ENCODE measurements at regions not wholly inside any gene's neighbourhood (a gene's known extent, or its start where the extent isn't known, plus 50 kb on each side); places are given as distances from the start of the nearest gene placed in this dataset.

- no peak overlapping the region for H3K9ac ChIP-seq
- Mint-ChIP-seq H3K4me3 (no peak overlapping the region), H3K27ac (no peak overlapping the region), H3K9me3 (no peaks in the 10 kb centered on the region), H3K4me1 (peaks cover 3% of the 10 kb centered on the region), H3K27me3 (ENCODE audit: insufficient read depth, low read depth) (no peaks in the 10 kb centered on the region), H3K36me3 (no peaks in the 10 kb centered on the region)
- H3K27me3 ChIP-seq: no peaks in the 10 kb centered on the region
- H3K4me1 ChIP-seq: no peaks in the 10 kb centered on the region
- no peak overlapping the region for H3K4me3 ChIP-seq
- H3K9me3 ChIP-seq (ENCODE audit: low read depth): no peaks in the 10 kb centered on the region
- H3F3A ChIP-seq (ENCODE audit: low read depth): no peaks in the 10 kb centered on the region
- H3K27ac ChIP-seq: no peak overlapping the region
- TF ChIP-seq EZH2phosphoT487 (IDR thresholded peaks at IDR 0.05) (no peak), EZH2 (IDR thresholded peaks at IDR 0.05) (no peak)
- TF ChIP-seq, protein P1, sequence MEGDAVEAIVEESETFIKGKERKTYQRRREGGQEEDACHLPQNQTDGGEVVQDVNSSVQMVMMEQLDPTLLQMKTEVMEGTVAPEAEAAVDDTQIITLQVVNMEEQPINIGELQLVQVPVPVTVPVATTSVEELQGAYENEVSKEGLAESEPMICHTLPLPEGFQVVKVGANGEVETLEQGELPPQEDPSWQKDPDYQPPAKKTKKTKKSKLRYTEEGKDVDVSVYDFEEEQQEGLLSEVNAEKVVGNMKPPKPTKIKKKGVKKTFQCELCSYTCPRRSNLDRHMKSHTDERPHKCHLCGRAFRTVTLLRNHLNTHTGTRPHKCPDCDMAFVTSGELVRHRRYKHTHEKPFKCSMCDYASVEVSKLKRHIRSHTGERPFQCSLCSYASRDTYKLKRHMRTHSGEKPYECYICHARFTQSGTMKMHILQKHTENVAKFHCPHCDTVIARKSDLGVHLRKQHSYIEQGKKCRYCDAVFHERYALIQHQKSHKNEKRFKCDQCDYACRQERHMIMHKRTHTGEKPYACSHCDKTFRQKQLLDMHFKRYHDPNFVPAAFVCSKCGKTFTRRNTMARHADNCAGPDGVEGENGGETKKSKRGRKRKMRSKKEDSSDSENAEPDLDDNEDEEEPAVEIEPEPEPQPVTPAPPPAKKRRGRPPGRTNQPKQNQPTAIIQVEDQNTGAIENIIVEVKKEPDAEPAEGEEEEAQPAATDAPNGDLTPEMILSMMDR (IDR thresholded peaks at IDR 0.05): no peak
- no peaks in the 10 kb centered on the region for H3K79me2 ChIP-seq (ENCODE audit: low read depth)
- H3K36me3 ChIP-seq: no peaks in the 10 kb centered on the region
- no peak overlapping the region for H2AFZ ChIP-seq (replicated peaks)
- no peaks in the 10 kb centered on the region for H4K20me1 ChIP-seq (ENCODE audit: low read depth)
- no peak overlapping the region for H3K4me2 ChIP-seq
- DNase-seq (ENCODE audit: low spot score): no peak
Observed at GRCh38 chr2:41598161-41598894, 449.5 kb upstream of the PKDCC start.

- no peak overlapping the region for H2AFZ ChIP-seq (replicated peaks)
- H4K20me1 ChIP-seq (ENCODE audit: low read depth): no peaks in the 10 kb centered on the region
- no peak overlapping the region for H3K4me3 ChIP-seq
- H3K9ac ChIP-seq: no peak overlapping the region
- H3K4me1 ChIP-seq: no peaks in the 10 kb centered on the region
- Mint-ChIP-seq H3K4me3 (no peak overlapping the region), H3K36me3 (no peaks in the 10 kb centered on the region), H3K27me3 (ENCODE audit: insufficient read depth, low read depth) (no peaks in the 10 kb centered on the region), H3K4me1 (peaks cover 3% of the 10 kb centered on the region), H3K9me3 (no peaks in the 10 kb centered on the region), H3K27ac (no peak overlapping the region)
- no peaks in the 10 kb centered on the region for H3K9me3 ChIP-seq (ENCODE audit: low read depth)
- H3K79me2 ChIP-seq (ENCODE audit: low read depth): no peaks in the 10 kb centered on the region
- no peak for DNase-seq (ENCODE audit: low spot score)
- H3K4me2 ChIP-seq: no peak overlapping the region
- H3K36me3 ChIP-seq: no peaks in the 10 kb centered on the region
- no peaks in the 10 kb centered on the region for H3K27me3 ChIP-seq
- no peaks in the 10 kb centered on the region for H3F3A ChIP-seq (ENCODE audit: low read depth)
- no peak overlapping the region for H3K27ac ChIP-seq
- TF ChIP-seq, protein P1 (IDR thresholded peaks at IDR 0.05): no peak
- no peak for TF ChIP-seq EZH2 (IDR thresholded peaks at IDR 0.05)
- TF ChIP-seq EZH2phosphoT487 (IDR thresholded peaks at IDR 0.05): no peak
Observed at GRCh38 chr2:41600460-41600859, 447.4 kb upstream of the PKDCC start.

DNA sequence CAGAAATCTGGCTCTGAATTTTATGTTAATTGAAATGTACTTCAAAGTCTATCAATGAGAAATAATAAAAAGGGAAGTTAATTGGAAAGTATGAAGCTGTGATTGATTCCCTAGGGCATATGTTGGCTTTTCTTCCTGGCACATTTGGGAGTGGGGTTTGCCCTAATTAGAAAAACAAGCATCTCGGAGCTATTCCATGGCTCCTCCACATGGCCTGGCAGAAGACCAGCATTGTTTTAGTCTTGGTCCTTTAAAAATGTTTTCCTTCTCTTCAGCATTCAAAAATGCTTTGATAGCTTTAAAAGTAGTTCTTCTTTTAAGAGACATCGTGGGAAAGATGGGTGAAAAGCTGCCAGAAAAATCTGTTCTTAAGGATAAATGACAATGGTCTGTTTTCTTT, 445.5 kb upstream of the PKDCC start:
- Mint-ChIP-seq H3K27me3 (ENCODE audit: insufficient read depth, low read depth) (no peaks in the 10 kb centered on the region), H3K4me1 (peaks cover 3% of the 10 kb centered on the region)
- no peaks in the 10 kb centered on the region for H3F3A ChIP-seq (ENCODE audit: low read depth)

More for the DNA sequence above, 445.5 kb upstream of the PKDCC start:
- DNase-seq (ENCODE audit: low spot score): no peak
- Histone ChIP-seq H3K27me3 (no peaks in the 10 kb centered on the region), H4K20me1 (ENCODE audit: low read depth) (no peaks in the 10 kb centered on the region), H3K36me3 (no peaks in the 10 kb centered on the region), H3K27ac (no peak overlapping the region), H3K4me2 (no peak overlapping the region), H2AFZ (replicated peaks) (no peak overlapping the region), H3K9ac (no peak overlapping the region), H3K9me3 (ENCODE audit: low read depth) (no peaks in the 10 kb centered on the region), H3K4me3 (no peak overlapping the region), H3K79me2 (ENCODE audit: low read depth) (no peaks in the 10 kb centered on the region), H3K4me1 (no peaks in the 10 kb centered on the region)
- H3K9me3 Mint-ChIP-seq: no peaks in the 10 kb centered on the region
- no peak overlapping the region for H3K4me3 Mint-ChIP-seq
- TF ChIP-seq EZH2phosphoT487 (IDR thresholded peaks at IDR 0.05): no peak
- no peak for TF ChIP-seq EZH2 (IDR thresholded peaks at IDR 0.05)
- TF ChIP-seq, protein P1 (IDR thresholded peaks at IDR 0.05): no peak
- H3K36me3 Mint-ChIP-seq: no peaks in the 10 kb centered on the region
- H3K27ac Mint-ChIP-seq: no peak overlapping the region

All from neural progenitor cell (in vitro differentiated cells).